ENCODE measurements at regions not wholly inside any gene's neighbourhood (a gene's known extent, or its start where the extent isn't known, plus 50 kb on each side); places are given as distances from the start of the nearest gene placed in this dataset.

GRCh38 chr1:83762416-83762815 lies 236.5 kb downstream of the TTLL7 start (continued):
- TF ChIP-seq BCL3 (IDR thresholded peaks at IDR 0.05; ENCODE audit: borderline replicate concordance, insufficient read depth, low read depth, low read length, poor library complexity, severe bottlenecking) (no peak), USF2 (IDR thresholded peaks at IDR 0.05; ENCODE audit: borderline replicate concordance, low read depth, low read length) (no peak)

GRCh38 chr1:83762039-83762365 lies 236.9 kb downstream of the TTLL7 start:
- Histone ChIP-seq H3K9ac (ENCODE audit: control insufficient read depth, insufficient read depth, low read length) (no peak overlapping the region), H3K27ac (ENCODE audit: control insufficient read depth, insufficient read depth) (no peak overlapping the region), H2AFZ (ENCODE audit: control insufficient read depth, low read depth, low read length) (no peak overlapping the region), H3K4me2 (ENCODE audit: control insufficient read depth, insufficient read depth) (no peak overlapping the region), H3K36me3 (ENCODE audit: control insufficient read depth in 2 of 2, insufficient read depth in 2 of 2, low read length in 1 of 2) (no peaks in the 10 kb centered on the region), H3K4me1 (ENCODE audit: control insufficient read depth, insufficient read depth, low read length) (peaks cover 6% of the 10 kb centered on the region), H3K4me3 (no peak overlapping the region), H3K9me3 (replicated peaks; ENCODE audit: control insufficient read depth, insufficient read depth, low read length) (no peaks in the 10 kb centered on the region), H3K27me3 (replicated peaks in 1 of 2; ENCODE audit: control insufficient read depth in 2 of 2, insufficient read depth in 2 of 2, low read length in 1 of 2) (no peaks in the 10 kb centered on the region; a peak in 1 of 4 replicates), H4K20me1 (ENCODE audit: control insufficient read depth, insufficient read depth) (no peaks in the 10 kb centered on the region), H3K79me2 (ENCODE audit: control insufficient read depth, insufficient read depth, low read length) (no peaks in the 10 kb centered on the region)
- in situ Hi-C loops (cut with MboI) (no loop called here), intact Hi-C loops (cut with micrococcal nuclease; ENCODE audit: unreplicated experiment) (loop anchor here (5.0 kb wide), 1 partner anchor 265 kb away; no protein-coding TSS in a partner anchor)
- RAD21 ChIA-PET (ENCODE audit: unreplicated experiment): no interaction called here
- POLR2A ChIA-PET: no interaction called here
- DNase-seq (ENCODE audit: low read depth, low spot score): no peak
- no peak for TF ChIP-seq SP1 (IDR thresholded peaks at IDR 0.05; ENCODE audit: low read depth, low read length)
- TF ChIP-seq ZNF24 (IDR thresholded peaks at IDR 0.05): no peak
- TF ChIP-seq NR2C2 (IDR thresholded peaks at IDR 0.05; ENCODE audit: borderline replicate concordance, control insufficient read depth, insufficient read length, low read depth): no peak
- TF ChIP-seq ZBTB40 (IDR thresholded peaks at IDR 0.05; ENCODE audit: borderline replicate concordance): no peak
- TF ChIP-seq BCL11A (IDR thresholded peaks at IDR 0.05; ENCODE audit: low read depth, low read length): no peak
- TF ChIP-seq PAX8 (IDR thresholded peaks at IDR 0.05): no peak
- TF ChIP-seq ZBED1 (IDR thresholded peaks at IDR 0.05; ENCODE audit: borderline replicate concordance): no peak
- no peak for TF ChIP-seq POLR2AphosphoS5 (IDR thresholded peaks at IDR 0.05; ENCODE audit: low read length)
- TF ChIP-seq RELA (IDR thresholded peaks at IDR 0.05; ENCODE audit: borderline replicate concordance, partially characterized antibody): no peak
- TF ChIP-seq HSF1 (IDR thresholded peaks at IDR 0.05; ENCODE audit: low read depth, low read length): no peak
- no peak for TF ChIP-seq STAT1 (conservative IDR thresholded peaks at IDR 0.05)
- TF ChIP-seq ATF7 (IDR thresholded peaks at IDR 0.05; ENCODE audit: low read depth): no peak
- TF ChIP-seq NFYA (IDR thresholded peaks at IDR 0.05; ENCODE audit: borderline replicate concordance, low read depth, low read length): no peak
- no peak for TF ChIP-seq ZNF622 (IDR thresholded peaks at IDR 0.05)
- TF ChIP-seq HDAC2 (IDR thresholded peaks at IDR 0.05): no peak
- 63% methylated on average over 3 of the region's 3 CpGs for WGBS (ENCODE audit: insufficient coverage, insufficient replicate concordance, low lambda C conversion rate, missing lambda C conversion rate)
- ATAC-seq: no peak
- BruUV-seq (replicated peaks): no TSS peak
- CTCF ChIA-PET: no interaction called here
- FAIRE-seq: no peak
- SMC1A ChIA-PET (ENCODE audit: uncharacterized antibody, unreplicated experiment): interaction anchor here (1.5 kb wide), 1 partner anchor 11 kb away, joined by 3 read pairs; no protein-coding TSS in a partner anchor
